ENCODE measurements at regions not wholly inside any gene's neighbourhood (a gene's known extent, or its start where the extent isn't known, plus 50 kb on each side); places are given as distances from the start of the nearest gene placed in this dataset.
"Not testable (repeated sequence)": the region's sequence is repeated elsewhere in the genome, so short reads cannot be mapped to it uniquely, and the experiment has no call there.

- Histone ChIP-seq H2AFZ (ENCODE audit: low read length) (no peak overlapping the region), H3K9me2 (replicated peaks; ENCODE audit: low read depth, low read length) (no peaks in the 10 kb centered on the region), H3K79me2 (ENCODE audit: insufficient read depth, low read length) (no peaks in the 10 kb centered on the region), H3F3A (ENCODE audit: low read depth) (no peaks in the 10 kb centered on the region), H3K9ac (ENCODE audit: low read depth, low read length, poor library complexity, severe bottlenecking) (no peak overlapping the region), H3K27me3 (ENCODE audit: insufficient read depth, low read length, poor library complexity, severe bottlenecking) (no peaks in the 10 kb centered on the region), H3K36me3 (ENCODE audit: insufficient read depth, low read length) (no peaks in the 10 kb centered on the region), H3K4me1 (ENCODE audit: insufficient read depth, low read length, poor library complexity, severe bottlenecking) (no peaks in the 10 kb centered on the region), H3K4me2 (ENCODE audit: low read depth, low read length, poor library complexity, severe bottlenecking) (no peak overlapping the region), H3K4me3 (ENCODE audit: low read length, poor library complexity, severe bottlenecking) (no peak overlapping the region), H4K20me1 (ENCODE audit: insufficient read depth, low read length, poor library complexity, severe bottlenecking) (no peaks in the 10 kb centered on the region), H3K9me3 (ENCODE audit: insufficient read depth, low read depth, low read length) (no peaks in the 10 kb centered on the region)
- no peak for TF ChIP-seq EZH2phosphoT487 (IDR thresholded peaks at IDR 0.05; ENCODE audit: borderline replicate concordance)
- TF ChIP-seq, protein P1, sequence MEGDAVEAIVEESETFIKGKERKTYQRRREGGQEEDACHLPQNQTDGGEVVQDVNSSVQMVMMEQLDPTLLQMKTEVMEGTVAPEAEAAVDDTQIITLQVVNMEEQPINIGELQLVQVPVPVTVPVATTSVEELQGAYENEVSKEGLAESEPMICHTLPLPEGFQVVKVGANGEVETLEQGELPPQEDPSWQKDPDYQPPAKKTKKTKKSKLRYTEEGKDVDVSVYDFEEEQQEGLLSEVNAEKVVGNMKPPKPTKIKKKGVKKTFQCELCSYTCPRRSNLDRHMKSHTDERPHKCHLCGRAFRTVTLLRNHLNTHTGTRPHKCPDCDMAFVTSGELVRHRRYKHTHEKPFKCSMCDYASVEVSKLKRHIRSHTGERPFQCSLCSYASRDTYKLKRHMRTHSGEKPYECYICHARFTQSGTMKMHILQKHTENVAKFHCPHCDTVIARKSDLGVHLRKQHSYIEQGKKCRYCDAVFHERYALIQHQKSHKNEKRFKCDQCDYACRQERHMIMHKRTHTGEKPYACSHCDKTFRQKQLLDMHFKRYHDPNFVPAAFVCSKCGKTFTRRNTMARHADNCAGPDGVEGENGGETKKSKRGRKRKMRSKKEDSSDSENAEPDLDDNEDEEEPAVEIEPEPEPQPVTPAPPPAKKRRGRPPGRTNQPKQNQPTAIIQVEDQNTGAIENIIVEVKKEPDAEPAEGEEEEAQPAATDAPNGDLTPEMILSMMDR (conservative IDR thresholded peaks at IDR 0.05; ENCODE audit: low read length), result no peak
These were observed 295.1 kb upstream of the ZNF337 start for GRCh38 chr20:25991756-25992130.

GRCh38 chr20:25991051-25991755 is 294.6 kb upstream of the ZNF337 start:
- H3K4me1 ChIP-seq (ENCODE audit: insufficient read depth, low read length, poor library complexity, severe bottlenecking), result no peaks in the 10 kb centered on the region
- H3K9ac ChIP-seq (ENCODE audit: low read depth, low read length, poor library complexity, severe bottlenecking), result no peak overlapping the region
- H3K36me3 ChIP-seq (ENCODE audit: insufficient read depth, low read length), result no peaks in the 10 kb centered on the region
- H3F3A ChIP-seq (ENCODE audit: low read depth), result no peaks in the 10 kb centered on the region
- TF ChIP-seq, protein P1 (conservative IDR thresholded peaks at IDR 0.05; ENCODE audit: low read length), result no peak
- no peak for TF ChIP-seq EZH2phosphoT487 (IDR thresholded peaks at IDR 0.05; ENCODE audit: borderline replicate concordance)
- no peaks in the 10 kb centered on the region for H3K79me2 ChIP-seq (ENCODE audit: insufficient read depth, low read length)
- H2AFZ ChIP-seq (ENCODE audit: low read length), result no peak overlapping the region
- H3K27me3 ChIP-seq (ENCODE audit: insufficient read depth, low read length, poor library complexity, severe bottlenecking), result no peaks in the 10 kb centered on the region
- H3K4me2 ChIP-seq (ENCODE audit: low read depth, low read length, poor library complexity, severe bottlenecking), result no peak overlapping the region
- H3K9me3 ChIP-seq (ENCODE audit: insufficient read depth, low read depth, low read length), result no peaks in the 10 kb centered on the region
- H3K4me3 ChIP-seq (ENCODE audit: low read length, poor library complexity, severe bottlenecking), result no peak overlapping the region
- no peaks in the 10 kb centered on the region for H3K9me2 ChIP-seq (replicated peaks; ENCODE audit: low read depth, low read length)
- no peaks in the 10 kb centered on the region for H4K20me1 ChIP-seq (ENCODE audit: insufficient read depth, low read length, poor library complexity, severe bottlenecking)

DNA sequence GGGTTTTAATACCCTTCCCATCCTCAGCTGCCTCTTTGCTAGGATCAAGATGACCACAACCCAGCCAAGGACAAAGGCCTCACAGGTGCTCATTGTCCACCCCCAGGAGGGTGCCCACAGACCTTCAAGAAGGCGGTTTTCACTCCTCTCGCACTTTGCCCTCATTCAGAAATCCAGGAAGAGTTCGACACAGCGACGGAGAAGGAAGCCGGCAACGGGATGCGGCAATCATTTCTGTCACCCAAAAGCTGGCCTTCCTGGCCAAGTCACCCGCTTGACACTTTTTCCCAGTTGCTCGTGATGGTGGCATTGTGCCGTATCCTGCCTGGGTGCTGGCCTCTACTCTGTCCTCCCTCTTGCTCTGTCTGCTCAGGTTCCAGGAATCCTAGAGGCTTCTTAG is 293.0 kb upstream of the ZNF337 start:
- H3K9ac ChIP-seq (ENCODE audit: low read depth, low read length, poor library complexity, severe bottlenecking); H3K79me2 ChIP-seq (ENCODE audit: insufficient read depth, low read length); H3K27me3 ChIP-seq (ENCODE audit: insufficient read depth, low read length, poor library complexity, severe bottlenecking); H3K36me3 ChIP-seq (ENCODE audit: insufficient read depth, low read length); H3K4me3 ChIP-seq (ENCODE audit: low read length, poor library complexity, severe bottlenecking); H3K9me3 ChIP-seq (ENCODE audit: insufficient read depth, low read depth, low read length); H3K9me2 ChIP-seq (replicated peaks; ENCODE audit: low read depth, low read length); H3K4me1 ChIP-seq (ENCODE audit: insufficient read depth, low read length, poor library complexity, severe bottlenecking); H4K20me1 ChIP-seq (ENCODE audit: insufficient read depth, low read length, poor library complexity, severe bottlenecking); H2AFZ ChIP-seq (ENCODE audit: low read length); H3F3A ChIP-seq (ENCODE audit: low read depth); H3K4me2 ChIP-seq (ENCODE audit: low read depth, low read length, poor library complexity, severe bottlenecking): not testable (repeated sequence)

- H3K9ac ChIP-seq (ENCODE audit: low read depth, low read length, poor library complexity, severe bottlenecking), result no peak overlapping the region
- no peaks in the 10 kb centered on the region for H3K36me3 ChIP-seq (ENCODE audit: insufficient read depth, low read length)
- no peaks in the 10 kb centered on the region for H3K9me2 ChIP-seq (replicated peaks; ENCODE audit: low read depth, low read length)
- H4K20me1 ChIP-seq (ENCODE audit: insufficient read depth, low read length, poor library complexity, severe bottlenecking), result no peaks in the 10 kb centered on the region
- H3K79me2 ChIP-seq (ENCODE audit: insufficient read depth, low read length), result no peaks in the 10 kb centered on the region
- H3K4me3 ChIP-seq (ENCODE audit: low read length, poor library complexity, severe bottlenecking), result no peak overlapping the region
- no peaks in the 10 kb centered on the region for H3K9me3 ChIP-seq (ENCODE audit: insufficient read depth, low read depth, low read length)
- no peak overlapping the region for H3K4me2 ChIP-seq (ENCODE audit: low read depth, low read length, poor library complexity, severe bottlenecking)
- no peaks in the 10 kb centered on the region for H3K4me1 ChIP-seq (ENCODE audit: insufficient read depth, low read length, poor library complexity, severe bottlenecking)
- H3F3A ChIP-seq (ENCODE audit: low read depth), result no peaks in the 10 kb centered on the region
- no peaks in the 10 kb centered on the region for H3K27me3 ChIP-seq (ENCODE audit: insufficient read depth, low read length, poor library complexity, severe bottlenecking)
- no peak overlapping the region for H2AFZ ChIP-seq (ENCODE audit: low read length)
- TF ChIP-seq, protein P1 (conservative IDR thresholded peaks at IDR 0.05; ENCODE audit: low read length), result no peak
- no peak for TF ChIP-seq EZH2phosphoT487 (IDR thresholded peaks at IDR 0.05; ENCODE audit: borderline replicate concordance)
These were observed 292.5 kb upstream of the ZNF337 start for GRCh38 chr20:25989196-25989595.

DNA sequence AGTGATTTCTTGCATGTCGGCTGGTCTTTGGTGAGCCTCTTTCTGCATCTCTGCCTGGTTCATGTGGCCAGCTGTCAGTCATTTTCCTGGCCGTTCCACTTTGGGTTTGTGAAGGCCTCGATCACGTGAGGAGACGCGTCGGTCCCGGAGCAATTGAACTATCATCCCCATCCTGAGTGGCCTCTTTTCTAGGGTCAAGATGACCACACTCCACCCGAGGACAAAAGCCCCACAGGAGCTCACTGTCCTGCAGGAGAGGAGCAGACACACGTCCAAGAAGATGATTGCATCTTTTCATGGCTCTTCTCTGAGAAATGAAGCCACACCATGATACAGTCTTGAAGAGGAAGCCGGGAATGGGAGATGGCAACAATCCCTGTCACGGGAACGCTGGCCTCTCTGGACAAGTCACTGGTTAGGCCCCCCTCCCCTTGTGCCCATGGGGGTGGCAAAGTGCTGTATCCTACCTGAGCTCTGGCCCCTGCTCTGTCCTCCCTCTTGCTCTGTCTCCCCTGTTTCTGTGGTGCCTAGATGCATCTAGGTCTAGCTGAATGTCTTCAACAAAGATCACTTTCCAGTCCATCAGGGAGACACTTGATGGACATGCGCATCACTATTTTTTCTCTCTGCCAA is 291.4 kb upstream of the ZNF337 start:
- not testable (repeated sequence) for H3K79me2 ChIP-seq (ENCODE audit: insufficient read depth, low read length); H3F3A ChIP-seq (ENCODE audit: low read depth); H4K20me1 ChIP-seq (ENCODE audit: insufficient read depth, low read length, poor library complexity, severe bottlenecking); H3K4me1 ChIP-seq (ENCODE audit: insufficient read depth, low read length, poor library complexity, severe bottlenecking); H3K27me3 ChIP-seq (ENCODE audit: insufficient read depth, low read length, poor library complexity, severe bottlenecking); H3K36me3 ChIP-seq (ENCODE audit: insufficient read depth, low read length); H2AFZ ChIP-seq (ENCODE audit: low read length); H3K4me2 ChIP-seq (ENCODE audit: low read depth, low read length, poor library complexity, severe bottlenecking); H3K9me2 ChIP-seq (replicated peaks; ENCODE audit: low read depth, low read length); H3K9ac ChIP-seq (ENCODE audit: low read depth, low read length, poor library complexity, severe bottlenecking); H3K9me3 ChIP-seq (ENCODE audit: insufficient read depth, low read depth, low read length); H3K4me3 ChIP-seq (ENCODE audit: low read length, poor library complexity, severe bottlenecking)

Measured in Loucy (cell line).